Cardiac fibroblast (primary cell): ENCODE measurements at regions not wholly inside any gene's neighbourhood (a gene's known extent, or its start where the extent isn't known, plus 50 kb on each side); places are given as distances from the start of the nearest gene placed in this dataset.

Experiments used
- DNase-seq, 2 donors: peaks; one replicate each; pipeline versions ENCODE4 v3.0.0 to v3.0.0-alpha.2; 2010; ENCODE audit warnings: low read depth in 2 of 2
- H3K4me3 ChIP-seq, 2 donors: replicated peaks in 1 of 2; 1 replicate in 1 of 2; 2 replicates in 1 of 2; pipeline ENCODE4 v1.5.1; 2011; ENCODE audit warnings: low read depth in 2 of 2, low read length in 2 of 2, mild to moderate bottlenecking in 2 of 2, moderate library complexity in 1 of 2
- TF ChIP-seq, protein P1 (sequence below): IDR thresholded peaks from one replicate; pipeline ENCODE4 v1.5.1; 2011; ENCODE audit warnings: low read depth, mild to moderate bottlenecking, low read length, inconsistent platforms

DNA sequence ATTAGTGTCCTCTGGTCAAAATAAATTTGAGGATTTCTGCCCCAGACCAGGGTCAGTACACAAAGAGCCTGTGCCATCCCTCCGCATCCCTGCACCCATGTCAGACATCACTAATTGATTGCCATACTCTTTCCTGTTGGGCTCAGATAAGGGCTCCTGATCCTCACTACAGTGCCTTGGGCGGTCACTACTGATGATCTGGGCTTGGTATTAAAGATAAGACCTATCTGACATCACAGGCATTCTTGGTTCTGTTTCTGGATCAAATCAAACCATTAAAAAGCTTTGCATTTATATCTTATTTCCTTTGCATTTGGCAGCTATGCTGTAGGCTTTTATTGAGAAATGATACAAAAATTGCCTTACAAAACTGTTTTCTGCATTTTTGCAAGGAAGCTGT is 103.5 kb upstream of the TENM4 start:
- no peak overlapping the region for H3K4me3 ChIP-seq
- TF ChIP-seq, protein P1, sequence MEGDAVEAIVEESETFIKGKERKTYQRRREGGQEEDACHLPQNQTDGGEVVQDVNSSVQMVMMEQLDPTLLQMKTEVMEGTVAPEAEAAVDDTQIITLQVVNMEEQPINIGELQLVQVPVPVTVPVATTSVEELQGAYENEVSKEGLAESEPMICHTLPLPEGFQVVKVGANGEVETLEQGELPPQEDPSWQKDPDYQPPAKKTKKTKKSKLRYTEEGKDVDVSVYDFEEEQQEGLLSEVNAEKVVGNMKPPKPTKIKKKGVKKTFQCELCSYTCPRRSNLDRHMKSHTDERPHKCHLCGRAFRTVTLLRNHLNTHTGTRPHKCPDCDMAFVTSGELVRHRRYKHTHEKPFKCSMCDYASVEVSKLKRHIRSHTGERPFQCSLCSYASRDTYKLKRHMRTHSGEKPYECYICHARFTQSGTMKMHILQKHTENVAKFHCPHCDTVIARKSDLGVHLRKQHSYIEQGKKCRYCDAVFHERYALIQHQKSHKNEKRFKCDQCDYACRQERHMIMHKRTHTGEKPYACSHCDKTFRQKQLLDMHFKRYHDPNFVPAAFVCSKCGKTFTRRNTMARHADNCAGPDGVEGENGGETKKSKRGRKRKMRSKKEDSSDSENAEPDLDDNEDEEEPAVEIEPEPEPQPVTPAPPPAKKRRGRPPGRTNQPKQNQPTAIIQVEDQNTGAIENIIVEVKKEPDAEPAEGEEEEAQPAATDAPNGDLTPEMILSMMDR, result no peak
- no peak for DNase-seq

DNA sequence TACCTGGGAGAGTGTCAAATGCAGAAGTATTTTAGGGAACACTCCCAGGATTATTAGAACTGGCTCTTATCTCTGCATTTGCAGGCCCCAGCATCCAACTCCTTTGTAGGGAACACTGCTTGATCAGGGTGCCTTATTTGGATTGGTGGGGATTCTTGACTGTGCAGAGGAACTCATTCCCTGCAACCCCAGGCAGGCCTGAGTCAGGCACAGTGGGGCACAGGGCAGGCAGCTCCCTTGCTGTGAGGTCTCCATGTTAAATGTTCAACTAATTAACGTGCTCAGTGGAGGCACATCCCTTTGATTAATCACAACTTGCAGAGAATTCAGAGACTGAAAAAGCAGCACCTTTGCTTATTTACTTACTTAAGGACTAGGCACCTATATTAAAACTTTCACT is 102.3 kb upstream of the TENM4 start:
- TF ChIP-seq, protein P1, result no peak
- no peak overlapping the region for H3K4me3 ChIP-seq
- DNase-seq, result no peak

DNA sequence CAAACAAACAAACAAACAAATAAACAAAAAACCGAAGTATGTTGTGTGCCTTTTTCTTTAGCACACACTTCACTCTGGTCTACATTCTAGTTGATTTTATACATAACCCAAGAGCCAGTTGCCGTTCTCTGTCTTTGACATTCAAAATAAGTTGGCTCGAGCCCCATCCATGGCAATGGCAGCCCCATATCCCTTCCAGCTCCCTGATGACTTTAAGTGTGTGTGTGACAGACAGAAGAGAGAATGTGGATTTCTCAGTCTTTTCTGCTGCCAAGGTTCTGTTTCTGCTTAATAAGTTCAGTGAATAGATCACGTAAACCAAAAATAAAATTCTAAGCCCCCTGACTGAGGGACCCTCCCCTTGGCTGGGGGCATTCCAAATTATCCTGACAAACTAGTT is 100.6 kb upstream of the TENM4 start:
- no peak overlapping the region for H3K4me3 ChIP-seq

DNA sequence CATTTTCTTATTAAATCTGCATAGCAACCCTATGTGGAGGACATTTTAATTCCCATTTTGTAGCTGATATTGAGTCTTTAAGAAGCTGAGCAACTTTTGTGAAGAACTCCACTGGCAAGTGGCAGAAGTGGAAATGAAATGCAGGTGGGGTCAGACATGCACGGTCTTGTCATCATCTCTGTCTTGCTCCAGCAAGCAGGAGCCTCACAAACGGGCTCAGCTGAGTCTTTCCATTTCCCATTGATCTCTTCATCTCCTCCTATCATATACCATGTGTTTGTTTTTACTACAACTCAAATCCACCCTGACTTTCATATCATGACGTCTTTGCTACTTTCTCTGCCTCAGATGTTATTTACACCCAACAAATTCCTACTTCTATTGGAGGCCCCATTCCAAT is 97.9 kb upstream of the TENM4 start:
- DNase-seq, result no peak
- TF ChIP-seq, protein P1, result no peak

More for the DNA sequence above, 100.6 kb upstream of the TENM4 start:
- TF ChIP-seq, protein P1, result no peak
- no peak for DNase-seq

DNA sequence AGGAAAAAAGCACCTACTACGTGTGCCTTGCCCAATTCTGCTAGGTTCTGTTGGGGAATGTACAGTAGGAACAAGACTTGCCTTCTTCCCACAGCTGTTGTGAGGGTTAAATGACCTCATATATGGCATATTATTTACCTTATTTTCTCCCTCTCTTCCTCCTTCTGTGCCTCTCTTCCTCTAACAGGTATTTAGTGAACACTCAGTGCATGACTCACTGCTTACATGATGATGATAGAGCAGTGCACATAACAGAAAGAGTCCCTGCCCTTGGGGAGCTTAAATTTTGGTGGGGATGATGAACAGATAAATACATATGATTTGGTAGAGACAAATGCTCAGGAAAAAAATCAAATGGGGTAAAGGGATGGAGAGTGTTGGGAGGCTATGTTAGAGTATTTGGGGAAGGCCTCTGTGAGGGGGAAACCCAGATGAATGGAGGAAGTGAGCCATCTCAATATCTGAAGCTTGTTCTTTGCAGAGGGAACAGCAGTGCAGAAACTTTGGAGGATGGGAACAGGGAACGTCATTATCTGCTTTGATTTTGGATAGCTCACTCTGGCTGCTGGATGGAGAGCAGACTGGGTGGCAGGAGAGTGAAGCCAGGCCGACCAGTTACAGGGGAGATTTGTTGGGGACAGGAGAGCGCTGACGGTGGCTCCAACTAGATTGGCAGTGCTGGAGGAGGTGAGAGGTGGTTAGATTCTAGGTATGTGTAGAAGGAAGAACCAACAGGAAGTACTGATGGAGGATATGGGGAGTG is 95.5 kb upstream of the TENM4 start:
- no peak overlapping the region for H3K4me3 ChIP-seq
- DNase-seq, result no peak
- TF ChIP-seq, protein P1, result no peak

More for the DNA sequence above, 97.9 kb upstream of the TENM4 start:
- no peak overlapping the region for H3K4me3 ChIP-seq

DNA sequence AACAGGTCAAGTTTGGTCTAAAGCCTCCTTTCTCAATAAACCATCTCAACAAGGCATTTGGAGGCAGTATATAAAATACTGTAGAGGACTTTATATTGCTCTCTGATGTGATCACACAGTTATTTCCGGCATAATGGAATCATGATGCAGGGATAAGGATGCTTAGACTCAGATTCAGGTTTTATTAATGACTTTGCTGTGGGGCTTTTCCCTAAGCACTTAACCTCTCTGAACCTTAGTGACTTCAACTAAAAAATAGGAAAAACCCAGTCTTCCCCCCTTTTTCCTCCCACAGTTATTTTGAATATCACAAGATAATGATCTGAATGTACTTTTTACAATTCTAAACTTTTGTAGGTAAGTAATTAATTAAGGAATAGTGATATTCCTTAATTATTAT is 94.8 kb upstream of the TENM4 start:
- no peak for DNase-seq

More for the DNA sequence above, 94.8 kb upstream of the TENM4 start:
- TF ChIP-seq, protein P1, result no peak
- no peak overlapping the region for H3K4me3 ChIP-seq
